ENCODE measurements at regions not wholly inside any gene's neighbourhood (a gene's known extent, or its start where the extent isn't known, plus 50 kb on each side); places are given as distances from the start of the nearest gene placed in this dataset.

DNA sequence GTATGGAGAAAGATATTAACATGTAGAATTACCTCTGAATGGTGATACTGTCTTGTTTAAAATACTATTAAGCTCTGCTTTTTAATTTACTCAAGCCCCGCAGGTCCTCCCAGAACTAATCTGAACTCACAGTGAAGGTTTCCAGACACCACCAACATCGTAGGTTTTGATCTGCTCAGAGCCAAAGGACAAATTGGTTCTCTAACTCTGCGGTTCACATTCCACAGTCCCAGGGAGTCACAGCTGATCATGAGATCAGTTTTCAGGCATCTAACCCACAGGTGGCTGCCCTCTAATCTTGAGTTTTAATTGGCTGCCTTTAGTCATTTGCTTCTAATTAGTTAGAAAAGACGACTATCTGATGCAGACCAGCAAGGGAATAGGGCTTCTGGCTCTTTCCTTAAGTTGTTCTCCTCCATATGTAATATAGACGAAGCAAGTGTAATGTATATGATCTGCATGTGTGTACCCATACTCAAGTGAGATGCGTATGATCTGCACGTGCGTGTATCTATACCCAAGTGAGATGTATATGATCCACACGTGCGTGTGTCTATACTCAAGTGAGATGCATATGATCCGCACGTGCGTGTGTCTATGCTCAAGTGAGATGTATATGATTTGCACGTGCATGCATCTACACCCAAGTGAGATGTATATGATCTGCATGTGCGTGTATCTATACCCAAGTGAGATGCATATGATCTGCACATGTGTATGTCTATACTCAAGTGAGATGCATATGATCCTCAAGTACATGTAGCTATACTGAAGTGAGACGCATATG lies 331.5 kb upstream of the NPVF start:
- no peak for DNase-seq

DNA sequence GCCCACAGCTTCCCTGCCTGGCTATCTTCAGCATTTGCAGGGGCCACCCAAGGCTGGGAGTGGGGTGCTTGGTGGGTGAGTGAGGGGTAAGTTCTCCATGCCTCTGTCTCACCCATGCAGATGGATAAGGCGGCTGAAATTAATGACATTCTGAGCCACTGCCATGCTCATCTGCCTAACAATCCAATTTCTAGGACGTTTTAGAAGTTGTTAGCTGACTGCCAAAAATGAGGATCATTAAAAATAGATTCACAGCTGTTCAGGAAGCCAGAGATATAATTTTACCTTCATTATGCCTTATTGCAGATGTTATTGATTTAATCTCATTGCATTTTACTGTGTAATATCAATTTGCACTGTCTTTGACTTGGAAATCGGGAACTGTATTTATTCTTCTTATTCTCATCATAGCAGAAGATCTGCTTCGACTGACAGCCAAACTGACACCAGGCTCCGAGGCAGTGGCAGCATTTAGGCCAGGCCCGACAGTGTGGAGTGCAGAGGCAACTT lies 334.4 kb upstream of the NPVF start:
- no peak for DNase-seq

- no peak for DNase-seq
Observed at GRCh38 chr7:25565002-25565401, 336.7 kb upstream of the NPVF start.

DNA sequence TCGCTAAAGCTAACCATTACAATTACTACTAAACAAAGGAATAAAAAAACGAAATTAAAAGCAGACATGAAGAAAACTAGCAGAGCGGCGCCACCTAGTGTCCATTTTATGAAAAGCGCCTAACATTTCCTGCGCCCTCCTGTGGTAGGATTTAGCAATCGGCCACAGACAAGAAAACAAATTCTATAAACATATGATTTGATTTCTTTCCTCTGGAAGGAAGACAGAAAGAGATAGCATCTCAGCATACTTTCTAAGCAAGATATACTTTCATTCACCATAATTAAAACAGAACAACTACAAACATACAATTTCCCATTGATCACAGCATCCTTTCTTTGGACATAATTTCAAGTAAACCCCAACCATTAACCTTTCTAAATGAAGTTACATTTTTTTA lies 337.7 kb upstream of the NPVF start:
- DNase-seq: peak; percentile 83

GRCh38 chr7:25567430-25567829 lies 339.1 kb upstream of the NPVF start:
- no peak for DNase-seq

- DNase-seq: no peak
Observed at GRCh38 chr7:25569765-25570164, 341.5 kb upstream of the NPVF start.

DNA sequence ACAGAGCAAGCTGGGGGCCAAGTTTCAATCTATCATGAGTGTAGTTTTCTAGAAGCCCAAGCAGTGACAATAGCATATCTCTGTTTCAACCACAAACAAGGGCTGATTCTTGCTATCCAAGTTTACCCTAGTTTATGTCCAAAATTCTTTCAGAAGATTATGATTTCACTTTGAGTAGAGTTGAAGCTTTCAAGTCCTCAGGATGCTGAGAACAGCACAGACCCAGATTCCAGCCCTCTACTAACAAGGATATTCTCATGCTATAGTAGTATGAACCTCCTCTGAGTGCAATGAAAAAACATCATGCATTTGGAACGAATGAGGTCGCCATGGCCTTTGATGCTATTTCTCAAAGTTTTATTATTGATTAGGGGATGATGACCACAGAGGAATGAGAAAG lies 344.1 kb upstream of the NPVF start:
- DNase-seq: no peak

DNA sequence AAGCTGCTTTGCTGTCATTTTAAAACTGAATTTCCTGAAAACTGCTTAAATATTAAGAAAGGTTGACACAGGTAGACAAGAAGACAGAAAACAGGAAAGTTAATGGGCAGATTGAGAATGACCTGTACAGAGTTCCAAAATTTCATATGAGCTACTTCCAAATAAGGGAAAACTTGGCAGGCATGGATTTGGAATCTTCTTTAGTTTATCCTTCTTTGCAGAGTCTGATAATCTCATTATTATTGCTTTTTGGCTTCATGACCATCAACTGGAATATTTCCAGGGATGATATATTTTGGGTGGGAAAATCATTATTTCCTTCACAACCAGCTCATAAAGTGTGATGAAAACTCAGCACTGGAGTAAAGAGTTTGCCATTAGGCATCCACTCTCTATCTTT lies 346.5 kb upstream of the NPVF start:
- peak; percentile 64 for DNase-seq

- DNase-seq: no peak
Observed at GRCh38 chr7:25575634-25576033, 347.3 kb upstream of the NPVF start.

- DNase-seq: no peak
Observed at GRCh38 chr7:25578991-25579777, 350.9 kb upstream of the NPVF start.

DNA sequence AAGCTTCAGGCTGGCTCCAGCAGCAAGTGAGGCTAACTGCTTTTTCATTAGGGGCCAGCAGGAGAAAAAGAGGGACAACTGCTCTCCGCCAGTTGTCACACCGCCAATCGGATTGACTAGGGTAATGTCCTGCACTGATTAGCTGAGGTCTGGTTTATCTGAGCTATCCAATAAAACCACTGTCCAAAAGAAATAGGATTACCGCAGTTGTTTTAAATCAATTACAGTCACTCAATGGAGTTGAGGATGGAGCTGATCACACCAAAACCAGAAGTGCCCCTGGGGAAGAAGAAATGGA lies 351.4 kb upstream of the NPVF start:
- DNase-seq: no peak

DNA sequence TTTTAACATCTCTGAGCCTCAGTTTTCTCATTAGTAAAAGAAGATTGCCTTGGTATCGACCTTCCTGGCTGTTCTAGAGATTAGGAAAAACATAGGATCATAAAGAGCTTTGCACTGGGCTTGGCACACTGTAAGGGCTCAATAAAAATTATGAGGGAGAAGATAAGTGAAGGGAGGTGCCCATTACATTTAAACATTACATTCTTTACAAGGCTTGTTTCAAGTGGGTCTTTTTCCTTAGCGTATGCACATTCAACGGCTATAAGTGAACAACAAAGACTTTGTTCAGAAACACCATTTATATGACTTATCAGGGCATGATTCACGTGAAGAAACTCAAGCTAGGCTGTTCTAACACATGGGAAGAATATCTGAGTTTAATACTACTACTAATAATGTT lies 351.9 kb upstream of the NPVF start:
- no peak for DNase-seq

DNA sequence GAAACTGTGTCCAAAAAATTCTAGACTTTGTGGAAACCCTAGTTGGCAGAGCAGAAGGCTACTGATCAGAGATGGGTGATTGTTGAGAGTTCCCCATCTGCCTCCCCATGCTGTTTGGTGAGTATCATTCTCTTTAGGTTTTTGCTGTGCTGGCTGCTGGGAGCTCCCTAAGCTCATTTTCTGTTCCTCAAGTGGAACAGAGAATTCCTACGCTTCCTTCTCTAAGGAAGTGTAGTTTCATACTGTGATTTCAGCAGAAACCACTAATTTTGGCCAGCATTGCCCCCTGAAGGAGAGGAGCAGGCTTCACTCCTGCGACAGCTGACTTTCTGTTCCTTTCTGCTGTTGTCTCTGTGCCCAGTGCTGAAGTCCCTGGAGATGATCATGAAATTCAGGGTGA lies 355.3 kb upstream of the NPVF start:
- no peak for DNase-seq

- no peak for DNase-seq
Observed at GRCh38 chr7:25584112-25584938, 356.0 kb upstream of the NPVF start.

DNA sequence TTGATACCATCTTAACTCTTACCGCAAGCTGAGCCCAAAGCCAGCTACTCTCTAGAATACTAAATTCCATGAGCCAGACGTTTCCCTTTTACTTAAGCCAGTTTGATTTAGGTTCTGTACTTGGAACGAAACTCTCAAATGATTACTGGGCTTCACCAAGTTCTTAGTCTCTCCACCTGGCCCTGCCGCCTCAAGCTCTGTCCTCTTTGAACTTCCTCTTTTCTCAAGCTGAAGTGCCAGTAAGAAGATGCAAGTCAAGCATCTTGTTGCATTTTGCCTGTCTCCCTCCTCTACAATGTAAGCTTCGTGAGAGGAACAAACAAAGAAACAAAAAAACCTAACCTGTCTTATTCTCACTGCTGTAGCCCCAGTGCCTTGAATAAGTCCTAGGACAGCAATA lies 358.2 kb upstream of the NPVF start:
- DNase-seq: no peak

DNA sequence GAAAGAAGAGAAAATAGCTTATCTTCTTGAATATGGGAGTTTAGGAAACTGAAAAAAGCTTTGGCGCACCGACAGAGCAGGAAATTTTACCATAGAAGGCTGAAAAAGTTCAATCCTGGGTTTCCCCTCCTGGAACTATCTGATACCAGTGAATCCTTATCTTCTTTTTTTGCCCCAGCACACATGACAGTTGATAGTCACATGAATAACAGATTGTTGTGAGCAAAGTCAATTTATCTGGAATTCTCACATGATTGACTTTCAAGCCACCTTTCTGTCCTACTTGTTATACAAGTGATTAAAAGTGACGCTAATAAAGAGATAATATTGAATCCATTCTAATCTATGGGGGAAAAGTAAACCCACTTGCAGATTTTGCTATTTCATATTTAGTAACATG lies 365.8 kb upstream of the NPVF start:
- DNase-seq: no peak

DNA sequence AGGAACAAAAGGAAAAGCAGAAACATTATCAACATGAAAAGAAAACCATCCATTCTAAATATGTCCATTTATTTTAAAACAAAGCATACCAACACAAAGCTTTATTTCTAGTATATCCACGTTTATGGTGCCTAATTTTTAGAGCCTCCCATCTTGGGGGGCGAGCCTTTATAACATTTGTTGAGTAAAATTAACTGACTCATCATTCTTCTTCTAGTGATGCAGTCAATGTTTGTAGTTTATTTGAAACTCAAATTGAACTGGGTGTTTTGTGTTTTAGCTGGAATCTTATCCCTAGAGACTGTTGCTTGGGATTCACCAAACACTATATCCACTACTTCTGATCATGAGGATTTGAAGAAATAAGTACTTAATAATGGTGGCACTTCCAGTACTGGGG lies 366.4 kb upstream of the NPVF start:
- DNase-seq: no peak

GRCh38 chr7:25595996-25596395 lies 367.7 kb upstream of the NPVF start:
- DNase-seq: no peak

DNA sequence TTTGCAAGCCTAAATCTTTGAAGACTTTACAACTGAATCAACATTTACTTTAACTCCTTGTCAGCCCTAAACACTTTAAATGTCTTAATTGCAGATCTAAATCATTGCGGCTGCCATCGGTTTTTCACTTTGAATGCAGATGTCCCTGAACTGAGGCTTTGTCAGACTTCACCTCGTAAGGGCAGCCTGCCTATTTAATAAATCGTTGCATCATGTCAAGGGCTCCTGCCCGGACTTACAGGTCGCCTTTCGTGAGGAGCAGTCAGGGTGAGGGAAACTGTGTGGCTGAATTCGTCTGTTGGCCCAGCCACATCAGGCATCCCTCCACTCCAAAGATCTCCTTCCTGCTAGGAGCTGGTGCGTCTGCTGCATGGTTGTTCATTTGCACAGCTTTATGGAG lies 368.2 kb upstream of the NPVF start:
- no peak for DNase-seq

DNA sequence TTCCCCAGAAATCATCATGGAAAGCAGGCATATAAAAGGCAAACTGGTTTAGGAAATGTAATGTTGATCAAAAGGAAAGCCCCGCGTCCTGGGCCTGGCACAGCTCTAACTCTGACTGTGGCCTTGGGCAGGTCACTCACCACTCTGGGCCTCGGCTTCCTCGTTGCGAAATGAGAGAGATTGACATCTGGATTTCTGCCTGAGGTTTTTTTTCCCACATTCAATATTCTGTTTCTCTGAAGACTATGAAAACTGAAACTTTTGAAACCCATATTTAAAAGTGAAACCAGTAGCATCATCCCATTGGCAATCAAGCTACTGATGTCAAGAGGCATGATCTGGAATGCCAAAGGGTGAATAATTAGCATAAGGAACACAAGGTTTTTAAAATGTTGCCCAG lies 369.7 kb upstream of the NPVF start:
- DNase-seq: no peak

DNA sequence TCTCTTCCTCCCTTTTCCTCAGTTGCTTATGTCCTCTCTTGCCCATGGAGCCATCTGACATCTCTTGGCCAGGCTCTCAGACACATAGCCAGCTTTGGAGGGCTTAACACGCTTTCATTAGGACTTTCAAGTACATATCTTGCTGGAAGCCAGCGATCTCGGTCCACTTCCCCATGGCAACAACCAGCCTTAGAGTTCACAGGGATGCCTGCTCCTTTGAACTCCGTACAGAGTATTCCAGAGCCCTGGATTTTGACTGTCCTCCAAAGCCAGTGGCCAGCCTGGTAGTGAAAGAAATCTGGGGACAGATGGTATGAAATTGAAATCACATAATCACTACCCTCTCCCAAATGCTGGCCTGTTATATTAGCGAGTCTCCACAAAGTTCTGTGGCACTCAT lies 370.5 kb upstream of the NPVF start:
- no peak for DNase-seq

- no peak for DNase-seq
Observed at GRCh38 chr7:25600262-25600920, 372.1 kb upstream of the NPVF start.
